Activated T-cell treated with anti-CD3 and anti-CD28 coated beads, Interleukin-2, amount 50 U/mL, for 72 hours (primary cell): ENCODE measurements at regions not wholly inside any gene's neighbourhood (a gene's known extent, or its start where the extent isn't known, plus 50 kb on each side); places are given as distances from the start of the nearest gene placed in this dataset.

Experiments used
- ATAC-seq, 2 donors: fragments of 150-1000 bp; cut with Tn5 transposase; replicated peaks in 1 of 2; 2 replicates each; pipeline ENCODE4 v1.10.0; 2021; ENCODE audit warnings: moderate library complexity in 2 of 2, mild to moderate bottlenecking in 1 of 2
- DNase-seq, 2 donors: peaks; one replicate each; pipeline ENCODE4 v3.0.0; 2021 to 2022; ENCODE audit warnings: mixed read lengths in 1 of 2
- H3K27ac Mint-ChIP-seq: one replicate; pipeline ENCODE4 v1.8.0; 2022; ENCODE audit warnings: mild to moderate bottlenecking, moderate library complexity, mixed read lengths
- H3K27me3 Mint-ChIP-seq: one replicate; pipeline ENCODE4 v1.8.0; 2022; ENCODE audit warnings: low read depth, mixed read lengths
- H3K36me3 Mint-ChIP-seq, 2 donors: one replicate each; pipeline ENCODE4 v1.8.0; 2022; ENCODE audit warnings: mixed read lengths in 2 of 2, mild to moderate bottlenecking in 1 of 2; ENCODE audit not compliant: insufficient read depth in 2 of 2
- H3K4me1 Mint-ChIP-seq: one replicate; pipeline ENCODE4 v1.8.0; 2022; ENCODE audit warnings: low read depth, mixed read lengths
- H3K4me3 Mint-ChIP-seq, 2 donors: one replicate each; pipeline ENCODE4 v1.8.0; 2022; ENCODE audit warnings: mild to moderate bottlenecking in 2 of 2, mixed read lengths in 2 of 2, moderate library complexity in 2 of 2
- H3K9me3 Mint-ChIP-seq, 2 donors: one replicate each; pipeline ENCODE4 v1.8.0; 2022; ENCODE audit warnings: mixed read lengths in 2 of 2

DNA sequence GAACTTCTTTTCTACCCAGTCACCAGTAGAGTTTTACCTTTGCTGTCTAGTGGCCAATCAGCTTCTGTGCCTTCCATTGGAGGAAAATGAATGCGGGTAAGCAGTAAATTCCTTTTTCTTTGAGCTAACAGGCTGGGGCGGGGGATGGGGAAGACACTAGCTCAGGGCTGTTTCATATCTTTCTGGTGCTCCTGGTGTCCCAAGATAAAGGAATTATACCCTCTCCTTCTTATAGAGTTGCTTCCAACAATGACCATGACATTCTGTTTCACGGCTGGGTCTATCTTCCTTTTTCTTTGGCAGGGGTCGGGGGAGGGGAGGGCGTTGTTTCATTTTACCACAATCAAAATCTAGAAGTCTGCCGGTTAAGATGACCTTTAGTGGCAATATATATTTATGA, 51.2 kb upstream of the RPS23 start:
- no peaks in the 10 kb centered on the region for H3K4me1 Mint-ChIP-seq
- no peak overlapping the region for H3K4me3 Mint-ChIP-seq
- H3K27ac Mint-ChIP-seq, result no peak overlapping the region
- peaks cover 24% of the 10 kb centered on the region for H3K27me3 Mint-ChIP-seq
- H3K36me3 Mint-ChIP-seq, result no peaks in the 10 kb centered on the region
- ATAC-seq, result no peak
- no peak for DNase-seq
- peaks cover 0 to 1% of the 10 kb centered on the region in 2 donors for H3K9me3 Mint-ChIP-seq
